ENCODE measurements at regions not wholly inside any gene's neighbourhood (a gene's known extent, or its start where the extent isn't known, plus 50 kb on each side); places are given as distances from the start of the nearest gene placed in this dataset.

- TF ChIP-seq POLR2A (IDR thresholded peaks at IDR 0.05): no peak
- TF ChIP-seq CTCF (IDR thresholded peaks at IDR 0.05): no peak
Observed at GRCh38 chr4:36870121-36870520, 374.4 kb upstream of the NWD2 start.

Data from stomach (tissue), 4 donors.